ENCODE measurements at regions not wholly inside any gene's neighbourhood (a gene's known extent, or its start where the extent isn't known, plus 50 kb on each side); places are given as distances from the start of the nearest gene placed in this dataset.

DNA sequence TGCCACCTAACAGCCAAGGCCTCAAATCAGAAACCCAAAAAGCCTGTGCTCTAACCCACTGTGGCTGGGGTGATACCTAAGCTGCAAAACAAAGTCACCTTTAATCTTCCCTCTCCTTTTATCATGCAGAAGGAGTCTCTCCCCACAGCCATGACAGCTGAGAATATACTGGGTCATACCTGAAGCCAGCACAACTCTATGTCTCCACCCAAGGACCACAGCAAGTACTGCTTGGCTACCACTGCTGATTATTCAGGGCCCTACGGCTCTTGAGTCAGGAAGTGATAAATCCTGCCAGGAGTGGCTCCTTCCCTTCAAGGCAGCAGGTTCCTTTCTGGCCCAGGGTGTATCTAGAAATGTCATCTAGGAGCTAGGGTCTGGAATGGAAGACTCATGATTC lies 151.5 kb upstream of the TOM1L1 start:
- Histone ChIP-seq H3K27ac (ENCODE audit: low read length) (no peak overlapping the region), H3K9me3 (ENCODE audit: low read length) (no peaks in the 10 kb centered on the region), H4K20me1 (ENCODE audit: insufficient read depth) (no peaks in the 10 kb centered on the region), H3K79me2 (replicated peaks; ENCODE audit: insufficient read depth, low read length) (no peaks in the 10 kb centered on the region), H3K4me3 (ENCODE audit: low read length) (no peak overlapping the region), H3K27me3 (ENCODE audit: insufficient read depth, low read depth, low read length) (no peaks in the 10 kb centered on the region), H2AFZ (ENCODE audit: low read depth, low read length) (no peak overlapping the region), H3K9ac (ENCODE audit: low read length) (no peak overlapping the region), H3F3A (ENCODE audit: insufficient read depth, low read length, poor library complexity, severe bottlenecking) (no peaks in the 10 kb centered on the region), H3K4me2 (ENCODE audit: low read length) (no peak overlapping the region), H3K36me3 (ENCODE audit: insufficient read depth, low read length) (no peaks in the 10 kb centered on the region), H3K9me2 (ENCODE audit: insufficient read depth, low read length) (no peaks in the 10 kb centered on the region)
- no peak for TF ChIP-seq TAF1 (IDR thresholded peaks at IDR 0.05; ENCODE audit: low read depth)
- no peak for TF ChIP-seq EP300 (conservative IDR thresholded peaks at IDR 0.05; ENCODE audit: poor library complexity, severe bottlenecking)
- no peak for TF ChIP-seq REST (IDR thresholded peaks at IDR 0.05; ENCODE audit: borderline replicate concordance)
- TF ChIP-seq SMC3 (conservative IDR thresholded peaks at IDR 0.05; ENCODE audit: poor library complexity): no peak
- no peak for TF ChIP-seq MXI1 (conservative IDR thresholded peaks at IDR 0.05; ENCODE audit: poor library complexity, severe bottlenecking)
- TF ChIP-seq RAD21 (conservative IDR thresholded peaks at IDR 0.05): no peak
- TF ChIP-seq POLR2AphosphoS5 (IDR thresholded peaks at IDR 0.05): no peak
- no peak for TF ChIP-seq CTCF (IDR thresholded peaks at IDR 0.05; ENCODE audit: poor library complexity, severe bottlenecking)
- no peak for TF ChIP-seq EZH2 (IDR thresholded peaks at IDR 0.05; ENCODE audit: borderline replicate concordance, insufficient read depth, low read length, poor library complexity, severe bottlenecking)

DNA sequence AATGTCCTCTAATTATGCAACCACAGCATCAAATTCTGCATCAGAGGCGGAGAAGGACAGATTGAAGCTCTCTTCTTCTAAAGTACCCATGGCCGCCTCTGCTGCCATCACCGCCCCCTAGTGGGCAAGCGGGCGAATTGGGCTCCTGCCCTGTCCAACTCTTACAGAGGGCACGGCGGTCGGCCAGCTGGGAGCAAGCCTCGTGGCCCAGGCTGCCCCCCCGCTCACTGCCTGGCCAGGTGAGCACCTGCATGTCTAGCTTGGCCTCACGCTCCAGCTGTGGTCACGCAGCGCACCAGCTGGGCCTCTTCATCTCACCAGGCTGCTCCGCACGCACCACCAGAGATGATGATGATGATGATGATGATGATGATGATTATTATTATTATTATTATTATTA lies 146.1 kb upstream of the TOM1L1 start:
- Histone ChIP-seq H3F3A (ENCODE audit: insufficient read depth, low read length, poor library complexity, severe bottlenecking) (no peaks in the 10 kb centered on the region), H3K9ac (ENCODE audit: low read length) (no peak overlapping the region), H3K4me2 (ENCODE audit: low read length) (no peak overlapping the region), H3K79me2 (replicated peaks; ENCODE audit: insufficient read depth, low read length) (no peaks in the 10 kb centered on the region), H4K20me1 (ENCODE audit: insufficient read depth) (no peaks in the 10 kb centered on the region), H3K36me3 (ENCODE audit: insufficient read depth, low read length) (no peaks in the 10 kb centered on the region), H3K9me3 (ENCODE audit: low read length) (no peaks in the 10 kb centered on the region), H3K4me3 (ENCODE audit: low read length) (no peak overlapping the region), H3K27me3 (ENCODE audit: insufficient read depth, low read depth, low read length) (no peaks in the 10 kb centered on the region), H3K27ac (ENCODE audit: low read length) (no peak overlapping the region), H3K9me2 (ENCODE audit: insufficient read depth, low read length) (no peaks in the 10 kb centered on the region), H2AFZ (ENCODE audit: low read depth, low read length) (no peak overlapping the region)
- TF ChIP-seq MXI1 (conservative IDR thresholded peaks at IDR 0.05; ENCODE audit: poor library complexity, severe bottlenecking) (no peak), POLR2AphosphoS5 (IDR thresholded peaks at IDR 0.05) (no peak), CTCF (IDR thresholded peaks at IDR 0.05; ENCODE audit: poor library complexity, severe bottlenecking) (no peak)
